ENCODE measurements at regions not wholly inside any gene's neighbourhood (a gene's known extent, or its start where the extent isn't known, plus 50 kb on each side); places are given as distances from the start of the nearest gene placed in this dataset.
"Not testable (repeated sequence)": the region's sequence is repeated elsewhere in the genome, so short reads cannot be mapped to it uniquely, and the experiment has no call there.

DNA sequence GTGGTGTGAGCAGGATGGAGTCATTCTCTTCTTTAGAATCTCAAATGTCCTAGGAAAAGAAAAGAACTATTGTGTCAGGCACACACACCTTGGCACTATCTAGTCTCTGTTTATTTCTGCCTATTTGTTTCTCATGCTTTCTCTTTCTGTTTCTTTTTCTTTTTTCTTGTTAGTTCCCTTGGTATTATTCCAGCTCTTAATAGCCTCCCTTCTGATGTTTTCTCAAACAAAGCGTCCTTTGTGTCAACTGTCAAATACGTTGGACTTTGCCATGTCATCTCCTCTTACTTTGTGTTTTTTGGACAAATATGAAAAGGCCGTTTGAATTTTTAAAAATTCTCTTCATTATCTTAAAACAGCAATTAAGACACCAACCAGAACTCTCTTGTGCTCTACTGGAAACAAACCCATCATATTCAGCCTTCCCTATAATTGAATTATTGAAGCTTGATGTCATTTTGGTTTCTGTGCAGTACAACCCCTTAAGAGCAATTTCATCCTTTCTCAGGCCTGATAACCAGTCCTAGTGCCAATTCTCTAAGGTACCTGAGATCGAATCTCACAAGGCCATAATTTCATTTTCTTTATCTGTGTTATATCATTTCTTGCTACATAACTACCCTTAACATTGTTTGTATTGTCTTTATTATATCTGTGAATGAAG, 497.8 kb upstream of the NRP1 start:
- intact Hi-C loops (cut with micrococcal nuclease), result no loop called here
- TF ChIP-seq, protein P1, sequence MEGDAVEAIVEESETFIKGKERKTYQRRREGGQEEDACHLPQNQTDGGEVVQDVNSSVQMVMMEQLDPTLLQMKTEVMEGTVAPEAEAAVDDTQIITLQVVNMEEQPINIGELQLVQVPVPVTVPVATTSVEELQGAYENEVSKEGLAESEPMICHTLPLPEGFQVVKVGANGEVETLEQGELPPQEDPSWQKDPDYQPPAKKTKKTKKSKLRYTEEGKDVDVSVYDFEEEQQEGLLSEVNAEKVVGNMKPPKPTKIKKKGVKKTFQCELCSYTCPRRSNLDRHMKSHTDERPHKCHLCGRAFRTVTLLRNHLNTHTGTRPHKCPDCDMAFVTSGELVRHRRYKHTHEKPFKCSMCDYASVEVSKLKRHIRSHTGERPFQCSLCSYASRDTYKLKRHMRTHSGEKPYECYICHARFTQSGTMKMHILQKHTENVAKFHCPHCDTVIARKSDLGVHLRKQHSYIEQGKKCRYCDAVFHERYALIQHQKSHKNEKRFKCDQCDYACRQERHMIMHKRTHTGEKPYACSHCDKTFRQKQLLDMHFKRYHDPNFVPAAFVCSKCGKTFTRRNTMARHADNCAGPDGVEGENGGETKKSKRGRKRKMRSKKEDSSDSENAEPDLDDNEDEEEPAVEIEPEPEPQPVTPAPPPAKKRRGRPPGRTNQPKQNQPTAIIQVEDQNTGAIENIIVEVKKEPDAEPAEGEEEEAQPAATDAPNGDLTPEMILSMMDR (IDR thresholded peaks at IDR 0.05; ENCODE audit: borderline replicate concordance), result no peak
- no peak for DNase-seq
- H3K36me3 ChIP-seq, result no peaks in the 10 kb centered on the region
- no peaks in the 10 kb centered on the region for H3K27me3 ChIP-seq (ENCODE audit: low read depth)
- H3K4me3 ChIP-seq, result no peak overlapping the region
- H3K4me1 ChIP-seq, result peaks cover 3% of the 10 kb centered on the region
- no peak overlapping the region for H3K27ac ChIP-seq (replicated peaks)
- H3K9me3 ChIP-seq (replicated peaks), result no peaks in the 10 kb centered on the region

DNA sequence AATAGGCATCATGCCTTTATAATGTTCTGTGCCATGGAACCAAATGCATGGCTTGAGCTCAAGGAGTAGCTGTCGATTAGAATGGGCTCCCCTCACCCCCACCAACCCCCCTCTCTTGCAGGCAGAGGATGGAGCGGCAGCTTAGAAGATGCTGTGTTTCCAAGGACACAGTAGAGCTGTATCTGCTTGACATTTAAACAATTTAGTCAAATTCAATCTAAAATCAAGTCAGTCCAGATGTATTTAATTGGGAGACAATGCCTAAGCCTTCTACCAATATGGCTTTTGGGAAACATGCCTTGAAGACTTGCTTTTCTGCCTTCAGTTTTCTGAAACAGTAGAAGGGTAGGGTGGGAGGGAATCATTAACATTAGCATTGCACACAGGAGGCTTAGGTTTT, 497.1 kb upstream of the NRP1 start:
- DNase-seq, result no peak
- peaks cover 3% of the 10 kb centered on the region for H3K4me1 ChIP-seq
- no peak overlapping the region for H3K4me3 ChIP-seq
- no peak overlapping the region for H3K27ac ChIP-seq (replicated peaks)
- TF ChIP-seq, protein P1 (IDR thresholded peaks at IDR 0.05; ENCODE audit: borderline replicate concordance), result no peak
- intact Hi-C loops (cut with micrococcal nuclease), result no loop called here
- H3K36me3 ChIP-seq, result no peaks in the 10 kb centered on the region
- no peaks in the 10 kb centered on the region for H3K27me3 ChIP-seq (ENCODE audit: low read depth)
- no peaks in the 10 kb centered on the region for H3K9me3 ChIP-seq (replicated peaks)

DNA sequence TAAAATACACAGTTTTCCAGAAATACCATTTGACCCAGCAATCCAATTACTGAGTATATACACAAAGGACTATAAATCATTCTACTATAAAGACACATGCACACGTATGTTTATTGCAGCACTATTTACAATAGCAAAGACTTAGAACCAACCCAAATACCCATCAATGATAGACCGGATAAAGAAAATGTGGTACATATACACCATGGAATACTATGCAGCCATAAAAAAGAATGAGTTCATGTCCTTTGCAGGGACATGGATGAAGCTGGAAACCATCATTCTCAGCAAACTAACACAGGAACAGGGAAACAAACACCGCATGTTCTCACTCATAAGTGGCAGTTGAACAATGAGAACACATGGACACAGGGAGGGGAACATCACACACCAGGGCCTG, 495.4 kb upstream of the NRP1 start:
- H3K4me3 ChIP-seq; H3K9me3 ChIP-seq (replicated peaks); DNase-seq; H3K36me3 ChIP-seq; H3K27me3 ChIP-seq (ENCODE audit: low read depth); H3K4me1 ChIP-seq; intact Hi-C loops (cut with micrococcal nuclease); H3K27ac ChIP-seq (replicated peaks): not testable (repeated sequence)

DNA sequence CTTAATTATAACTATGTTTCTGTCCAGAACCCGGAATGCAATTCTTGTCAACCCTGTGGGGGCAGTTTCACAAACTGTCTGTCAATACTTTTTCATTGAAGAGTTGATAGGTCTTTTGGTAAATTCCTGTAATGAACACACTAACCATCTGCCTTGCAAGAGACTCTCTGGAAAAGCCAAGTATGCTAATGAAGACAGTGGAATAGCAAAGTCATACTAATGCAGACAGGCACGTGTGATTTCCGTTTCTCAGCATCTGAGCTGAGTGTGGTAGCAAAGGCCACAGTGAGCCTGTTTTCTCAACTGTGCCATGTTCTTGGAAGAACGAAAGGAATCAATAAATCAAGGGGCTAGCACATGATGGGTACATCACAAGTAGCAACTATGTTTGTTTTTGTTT, 494.1 kb upstream of the NRP1 start:
- TF ChIP-seq, protein P1 (IDR thresholded peaks at IDR 0.05; ENCODE audit: borderline replicate concordance), result no peak
- Histone ChIP-seq H3K4me1 (no peaks in the 10 kb centered on the region), H3K36me3 (no peaks in the 10 kb centered on the region), H3K4me3 (no peak overlapping the region), H3K27me3 (ENCODE audit: low read depth) (no peaks in the 10 kb centered on the region), H3K9me3 (replicated peaks) (no peaks in the 10 kb centered on the region), H3K27ac (replicated peaks) (no peak overlapping the region)
- DNase-seq, result no peak
- intact Hi-C loops (cut with micrococcal nuclease), result no loop called here

DNA sequence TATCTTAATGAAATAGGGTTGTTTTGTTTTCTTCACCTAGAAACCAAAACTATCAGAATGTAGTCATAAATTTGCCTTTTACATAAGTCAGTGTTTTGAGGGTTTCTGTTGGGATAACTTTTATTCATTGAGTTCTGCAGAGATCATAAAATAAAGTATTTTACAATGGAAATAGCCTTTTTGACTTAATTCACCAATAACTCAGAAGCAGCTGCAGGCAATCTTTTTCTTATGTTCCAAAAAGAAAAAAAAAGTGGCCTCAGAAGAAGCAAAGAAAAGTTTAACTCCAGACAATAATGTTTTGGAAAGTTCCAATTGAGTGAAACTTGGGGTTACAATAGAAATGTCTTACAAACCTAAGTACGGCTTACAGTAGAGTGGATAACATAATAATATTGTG, 491.7 kb upstream of the NRP1 start:
- intact Hi-C loops (cut with micrococcal nuclease), result no loop called here
- Histone ChIP-seq H3K4me3 (no peak overlapping the region), H3K9me3 (replicated peaks) (no peaks in the 10 kb centered on the region), H3K27ac (replicated peaks) (no peak overlapping the region), H3K36me3 (no peaks in the 10 kb centered on the region), H3K4me1 (peaks cover 6% of the 10 kb centered on the region), H3K27me3 (ENCODE audit: low read depth) (no peaks in the 10 kb centered on the region)
- no peak for DNase-seq
- TF ChIP-seq, protein P1 (IDR thresholded peaks at IDR 0.05; ENCODE audit: borderline replicate concordance), result no peak

DNA sequence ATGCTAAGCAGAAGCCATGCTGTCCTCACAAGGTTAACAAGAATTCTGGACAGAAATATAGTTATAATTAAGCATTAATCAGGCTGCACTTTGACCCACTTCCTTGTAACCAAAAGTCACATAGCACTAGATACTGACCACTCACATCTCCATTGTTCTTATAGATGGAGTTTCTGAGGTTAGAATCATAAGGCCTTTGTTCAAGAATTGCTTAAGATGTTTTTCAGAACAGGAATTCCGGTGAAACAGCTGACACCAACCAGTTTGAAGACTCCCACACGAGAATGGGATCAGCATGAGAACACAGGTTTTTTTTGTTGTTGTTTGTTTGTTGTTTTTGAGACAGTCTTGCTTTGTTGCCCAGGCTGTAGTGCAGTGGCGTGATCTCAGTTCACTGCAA, 488.3 kb upstream of the NRP1 start:
- Histone ChIP-seq H3K27me3 (ENCODE audit: low read depth) (no peaks in the 10 kb centered on the region), H3K9me3 (replicated peaks) (no peaks in the 10 kb centered on the region), H3K4me1 (peaks cover 12% of the 10 kb centered on the region), H3K4me3 (no peak overlapping the region), H3K27ac (replicated peaks) (no peak overlapping the region), H3K36me3 (no peaks in the 10 kb centered on the region)
- intact Hi-C loops (cut with micrococcal nuclease), result no loop called here
- TF ChIP-seq, protein P1 (IDR thresholded peaks at IDR 0.05; ENCODE audit: borderline replicate concordance), result no peak
- no peak for DNase-seq

All from left ventricle myocardium inferior (tissue), 1 donor.